HG02678 (cell line): ENCODE measurements at regions not wholly inside any gene's neighbourhood (a gene's known extent, or its start where the extent isn't known, plus 50 kb on each side); places are given as distances from the start of the nearest gene placed in this dataset.
"Not testable (repeated sequence)": the region's sequence is repeated elsewhere in the genome, so short reads cannot be mapped to it uniquely, and the experiment has no call there.

ENCODE experiments used
- ATAC-seq: cut with Tn5 transposase; IDR thresholded peaks from one replicate; pipeline ENCODE4 v1.9.1; 2021; ENCODE audit warnings: mild to moderate bottlenecking, moderate library complexity; ENCODE audit not compliant: unreplicated experiment

DNA sequence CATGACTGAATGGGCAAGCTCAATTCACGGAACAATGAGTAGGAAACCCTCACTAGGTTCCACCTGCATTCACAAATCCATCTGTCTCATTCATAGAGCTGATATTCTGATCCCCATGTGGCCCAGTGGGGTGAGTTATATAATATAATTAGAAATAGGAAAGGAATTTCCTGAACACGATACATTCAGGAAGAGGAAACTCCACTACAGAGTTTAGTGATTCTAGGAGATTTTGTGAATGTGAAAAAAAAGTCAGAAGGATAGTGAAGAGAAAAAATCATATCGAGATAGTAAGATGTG, 471.2 kb downstream of the GASK1B start:
- ATAC-seq, result no peak

DNA sequence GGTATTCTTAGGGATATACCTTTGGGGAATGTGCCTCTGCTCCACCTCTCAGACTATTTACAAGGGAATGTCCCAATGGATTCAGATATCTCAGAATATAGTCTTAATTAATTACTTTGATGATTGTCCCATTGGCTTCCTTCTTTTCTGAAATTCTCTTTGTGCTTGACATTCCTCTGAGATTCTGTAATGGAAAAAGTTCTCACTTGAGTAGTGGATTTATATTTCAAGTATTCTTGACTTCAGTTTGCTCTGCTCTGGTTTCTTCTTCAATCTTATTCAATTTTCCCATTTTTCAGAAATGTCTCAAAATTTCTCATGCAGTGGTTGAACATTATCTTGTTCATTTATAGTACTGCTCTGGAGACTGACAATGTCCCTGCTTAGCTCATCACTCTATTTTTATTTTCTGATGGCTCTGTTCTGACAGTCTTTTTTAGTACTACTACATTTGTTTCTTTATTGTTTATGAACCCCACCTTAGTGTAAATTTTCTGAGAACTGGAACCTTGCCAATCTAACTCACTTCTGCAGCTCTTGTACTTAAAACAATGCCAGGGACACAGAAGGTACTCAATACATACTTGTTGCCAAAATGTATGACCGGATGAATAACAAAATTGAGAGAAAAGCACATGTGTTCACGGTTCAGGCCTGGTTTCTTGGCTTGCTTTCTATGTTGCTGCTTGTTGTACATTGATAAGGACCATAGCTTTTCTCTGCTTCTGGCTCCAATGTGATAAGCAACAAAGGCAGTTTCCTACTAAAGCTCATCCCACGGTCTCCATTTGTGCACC, 471.7 kb downstream of the GASK1B start:
- ATAC-seq, result no peak

DNA sequence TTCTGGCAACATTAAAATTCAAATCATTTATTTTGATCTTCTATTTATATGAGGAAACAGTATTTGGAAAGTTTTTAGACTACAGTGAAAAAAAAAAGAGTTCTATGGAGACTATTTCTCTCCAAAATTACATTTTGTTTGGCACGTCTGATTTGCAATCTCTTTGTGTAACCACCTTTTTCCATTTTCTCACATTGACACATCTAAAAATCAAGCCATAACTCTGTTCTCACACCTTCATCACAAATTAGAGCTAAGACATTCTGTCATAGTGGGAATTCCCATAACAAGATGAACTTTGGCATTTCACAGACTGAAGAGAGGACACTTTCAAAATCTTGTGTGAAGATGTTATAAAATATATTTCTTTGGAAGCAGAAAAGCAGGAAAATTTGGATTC, 468.9 kb downstream of the GRIA2 start:
- no peak for ATAC-seq

DNA sequence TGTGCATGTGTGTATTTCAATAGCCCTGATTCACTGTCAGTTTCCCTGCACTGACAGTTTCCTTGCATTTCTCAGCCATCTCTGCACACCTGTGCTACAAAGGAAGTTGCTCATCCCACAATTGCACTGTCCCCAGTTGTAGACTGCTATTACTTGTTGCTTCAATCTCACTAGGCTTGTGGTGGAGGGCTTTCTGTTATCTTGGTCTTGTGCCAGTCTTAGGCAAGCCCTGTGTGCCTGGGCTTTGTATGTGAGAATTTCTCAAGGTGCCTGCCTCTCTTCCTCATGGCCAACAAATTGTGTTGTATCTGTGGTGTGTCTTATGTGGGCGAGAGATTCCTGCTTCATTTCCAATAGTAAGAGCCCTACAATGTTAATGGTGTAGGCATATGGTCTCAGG, 467.4 kb downstream of the GRIA2 start:
- no peak for ATAC-seq

GRCh38 chr4:157679326-157679725, 458.8 kb downstream of the GRIA2 start:
- ATAC-seq, result not testable (repeated sequence)

DNA sequence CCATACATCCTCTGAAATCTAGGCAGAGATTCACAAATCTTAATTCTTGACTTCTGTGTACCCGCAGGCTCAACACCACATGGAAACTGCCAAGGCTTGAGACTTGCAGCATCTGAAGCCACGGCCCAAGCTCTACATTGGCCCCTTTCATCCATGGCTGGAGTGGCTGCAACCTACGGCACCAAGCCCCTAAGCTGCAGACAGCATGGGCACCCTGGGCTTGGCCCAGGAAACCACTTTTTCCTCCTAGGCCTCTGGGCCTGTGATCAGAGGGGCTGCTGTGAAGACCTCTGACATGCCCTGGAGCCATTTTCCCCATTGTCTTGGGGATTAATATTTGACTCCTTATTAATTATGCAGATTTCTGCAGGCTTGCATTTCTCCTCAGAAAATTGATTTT, 457.9 kb downstream of the GRIA2 start:
- no peak for ATAC-seq

- ATAC-seq, result no peak
Observed at GRCh38 chr4:157674699-157675098, 454.2 kb downstream of the GRIA2 start.

GRCh38 chr4:157667836-157668235, 447.3 kb downstream of the GRIA2 start:
- ATAC-seq, result no peak

DNA sequence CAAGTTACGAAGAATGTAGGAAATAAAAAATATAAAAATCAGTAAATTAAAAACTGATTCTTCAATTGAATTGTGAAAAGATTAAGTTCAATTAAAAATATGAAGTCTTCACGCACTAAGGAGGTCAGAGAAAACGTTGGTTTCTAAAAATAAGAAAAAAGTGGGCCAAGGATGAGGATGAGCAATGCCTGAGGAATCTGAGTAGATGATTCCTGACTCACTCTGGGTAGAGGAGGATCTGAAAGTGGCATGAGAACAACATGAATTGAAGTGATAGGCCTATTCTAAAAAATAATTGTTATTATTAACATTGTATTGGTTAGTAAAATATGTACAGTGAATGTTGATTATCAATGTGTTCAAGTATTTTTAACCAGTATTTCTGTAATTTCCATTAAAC, 444.2 kb downstream of the GRIA2 start:
- no peak for ATAC-seq

DNA sequence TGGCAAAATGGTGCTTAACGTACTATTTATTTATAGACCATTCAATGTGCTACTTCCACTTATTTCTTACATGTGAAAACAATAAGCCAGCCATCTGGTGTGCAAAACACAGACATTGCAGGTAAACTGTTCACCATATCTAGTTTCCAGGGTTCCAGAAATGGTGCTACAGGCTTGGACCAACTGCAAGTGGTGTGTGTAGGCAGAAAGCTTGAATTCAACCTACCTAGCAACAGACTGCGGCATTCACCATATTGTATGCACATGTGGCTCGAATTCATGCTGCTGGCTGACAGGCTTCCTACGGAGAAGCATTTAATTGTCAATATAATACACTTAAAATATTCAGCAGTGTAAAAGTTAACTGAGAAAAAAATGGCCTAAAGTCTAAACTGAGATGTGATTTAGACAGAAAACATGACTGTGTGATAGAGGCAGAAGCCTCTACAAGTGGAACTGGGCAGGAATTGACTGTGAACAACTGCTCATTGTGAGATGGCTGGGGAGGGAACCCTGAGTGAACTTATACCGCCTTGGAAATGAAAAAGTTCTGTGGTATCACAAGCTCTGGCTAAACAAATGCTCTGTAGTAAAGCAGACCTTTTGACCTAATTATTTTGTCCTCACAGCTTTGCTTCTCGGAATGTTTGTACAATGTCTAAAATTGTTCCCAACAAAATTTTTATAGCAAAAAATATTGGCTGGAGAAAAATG, 434.7 kb downstream of the GRIA2 start:
- no peak for ATAC-seq

DNA sequence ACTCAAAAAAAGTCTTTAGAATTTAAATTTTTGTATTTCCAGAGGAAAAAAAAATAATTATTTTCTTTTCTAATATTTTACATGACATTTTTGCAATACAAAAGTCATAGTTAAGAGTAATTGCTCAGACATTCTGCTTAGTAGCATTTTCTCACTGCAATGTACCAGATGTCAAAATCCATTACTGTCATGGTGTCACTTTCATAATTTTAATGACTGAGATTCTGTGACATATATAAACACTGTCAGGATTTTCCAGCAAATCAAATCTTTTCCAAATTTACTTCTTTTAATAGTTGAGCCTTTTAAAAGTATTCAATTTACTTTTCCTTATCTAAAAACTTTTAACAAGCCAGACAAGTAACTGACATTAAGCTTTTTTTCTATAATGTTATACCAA, 422.7 kb downstream of the GRIA2 start:
- ATAC-seq, result no peak

- ATAC-seq, result no peak
Observed at GRCh38 chr4:157634057-157634456, 413.5 kb downstream of the GRIA2 start.

GRCh38 chr4:157616741-157617472, 396.4 kb downstream of the GRIA2 start:
- no peak for ATAC-seq

GRCh38 chr4:157607996-157608395, 387.5 kb downstream of the GRIA2 start:
- ATAC-seq, result no peak

DNA sequence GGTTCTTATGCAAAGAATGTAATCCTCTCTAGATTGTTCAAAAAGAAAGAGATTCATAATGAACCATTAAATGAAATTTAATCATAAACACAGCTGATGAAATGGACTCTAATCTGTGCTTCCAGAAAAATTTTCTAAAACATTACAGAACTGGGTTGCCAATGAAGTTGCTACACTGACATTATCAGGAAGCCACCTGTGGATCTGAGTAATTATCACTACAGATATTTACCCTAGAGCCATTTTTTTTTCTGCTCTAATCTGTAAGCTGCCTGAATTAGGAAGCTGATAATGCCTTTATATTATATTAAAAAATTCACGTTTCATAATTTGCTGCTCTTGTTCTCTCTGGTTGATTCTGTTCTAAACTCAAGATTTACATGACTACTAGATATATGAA, 380.1 kb downstream of the GRIA2 start:
- ATAC-seq, result no peak

DNA sequence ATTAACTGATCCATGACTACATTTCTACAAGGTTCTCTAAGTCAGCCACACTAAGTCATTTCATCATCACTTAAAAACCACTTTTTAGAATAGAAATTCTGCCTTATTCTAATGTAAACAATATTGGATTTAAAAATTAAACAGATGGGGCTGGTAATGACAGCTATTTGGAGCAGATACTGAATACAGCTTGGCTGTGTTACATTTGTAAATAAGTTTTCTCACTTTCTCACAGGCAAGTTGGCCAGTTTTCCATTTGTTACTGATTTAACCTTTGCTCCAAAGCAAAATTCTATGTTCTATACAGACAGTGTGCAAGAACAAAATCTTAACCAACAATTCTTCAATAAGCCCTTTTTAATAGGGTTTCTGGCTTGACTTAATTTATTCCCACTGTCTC, 370.7 kb downstream of the GRIA2 start:
- ATAC-seq, result no peak

GRCh38 chr4:157590679-157591078, 370.2 kb downstream of the GRIA2 start:
- no peak for ATAC-seq

GRCh38 chr4:157587681-157588423, 367.3 kb downstream of the GRIA2 start:
- ATAC-seq, result no peak

DNA sequence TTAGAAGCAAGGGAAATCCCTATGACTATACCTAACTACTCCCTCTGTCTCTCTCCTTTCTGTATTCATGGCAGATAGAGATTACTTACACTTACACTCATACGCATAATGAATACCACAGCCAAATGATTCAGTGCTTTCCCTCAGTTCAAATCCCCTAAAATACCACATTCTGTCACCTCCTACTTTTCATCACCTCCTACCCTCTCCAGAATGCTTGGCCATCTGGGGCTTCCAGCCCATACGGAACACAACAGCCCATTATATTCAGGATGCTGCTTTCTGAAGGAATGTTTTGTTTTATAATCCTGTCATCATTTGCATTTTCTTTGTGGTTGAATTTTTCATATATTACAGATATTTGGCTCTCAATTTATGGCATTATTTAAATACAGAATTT, 361.6 kb downstream of the GRIA2 start:
- ATAC-seq, result no peak

GRCh38 chr4:157576671-157577217, 356.2 kb downstream of the GRIA2 start:
- no peak for ATAC-seq

DNA sequence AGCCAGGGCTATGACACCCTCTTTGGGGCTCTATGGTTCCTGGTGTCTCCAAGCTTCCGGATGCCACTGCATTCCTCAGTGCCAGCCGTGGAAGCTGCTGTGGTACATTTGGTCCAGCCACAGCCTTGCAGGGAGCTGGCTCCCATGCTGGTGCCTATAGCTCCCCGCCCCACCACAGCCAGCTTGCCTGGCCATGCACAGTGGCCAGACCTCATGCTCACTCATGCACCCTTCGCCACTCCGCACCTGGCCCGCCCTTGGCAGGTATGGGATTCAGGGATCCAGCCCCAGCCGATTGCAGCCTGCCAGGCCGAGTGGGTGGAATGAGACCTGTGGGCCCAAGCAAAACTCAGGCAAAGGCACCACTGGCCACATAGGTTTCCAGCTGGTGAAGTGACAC, 354.8 kb downstream of the GRIA2 start:
- no peak for ATAC-seq
